ENCODE measurements at regions not wholly inside any gene's neighbourhood (a gene's known extent, or its start where the extent isn't known, plus 50 kb on each side); places are given as distances from the start of the nearest gene placed in this dataset.
A peak's percentile ranks its signal among the peaks of the same experiment; 100 is the strongest.

- DNase-seq = no peak
Measured at GRCh38 chr6:19427548-19427947, 409.6 kb upstream of the ID4 start.

DNA sequence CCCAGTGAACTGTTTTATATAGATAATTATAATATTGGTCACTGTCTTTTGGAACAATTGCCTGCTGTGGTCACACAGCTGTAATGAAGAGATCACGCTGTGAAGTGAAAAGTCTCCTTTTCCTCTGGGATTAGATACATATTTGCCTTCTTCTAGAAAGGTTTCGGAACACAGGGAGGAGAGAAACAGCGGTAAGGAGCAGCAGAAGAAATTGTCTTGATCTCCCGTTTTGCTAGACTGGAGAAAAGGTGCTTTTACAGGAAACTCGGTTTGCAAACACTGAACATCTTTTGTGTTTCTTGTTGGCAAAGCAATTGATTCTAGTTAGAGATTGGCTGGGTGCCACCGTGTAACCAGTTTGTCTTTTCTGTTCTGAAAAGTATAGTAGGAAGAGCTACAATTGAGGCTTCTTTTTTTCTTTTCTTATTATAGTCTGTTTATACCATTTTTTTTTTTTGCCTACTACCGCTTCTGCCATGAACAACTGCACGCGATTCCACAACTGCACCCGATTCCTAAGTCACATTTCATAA lies 404.1 kb upstream of the ID4 start:
- peak; percentile 46 to 70 for DNase-seq

DNA sequence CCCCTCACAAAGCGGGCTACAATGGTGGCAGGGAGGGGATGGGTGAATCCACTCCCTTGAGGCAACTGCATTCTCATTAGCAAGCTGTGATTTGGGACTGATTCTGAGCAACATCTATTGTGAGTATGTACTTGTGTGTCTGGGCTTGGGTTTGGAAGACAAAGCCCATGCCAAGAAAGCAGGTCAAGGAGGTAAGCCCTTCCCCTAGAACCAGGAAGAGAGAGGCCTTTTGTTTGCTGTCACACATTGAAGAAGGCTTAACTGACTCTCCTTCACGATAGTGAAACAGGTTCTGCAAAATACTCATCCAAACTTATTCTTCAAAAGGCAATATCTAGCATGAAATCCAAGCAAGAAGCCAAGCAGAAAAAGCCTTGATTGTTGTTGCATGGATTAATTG lies 403.1 kb upstream of the ID4 start:
- DNase-seq = no peak

DNA sequence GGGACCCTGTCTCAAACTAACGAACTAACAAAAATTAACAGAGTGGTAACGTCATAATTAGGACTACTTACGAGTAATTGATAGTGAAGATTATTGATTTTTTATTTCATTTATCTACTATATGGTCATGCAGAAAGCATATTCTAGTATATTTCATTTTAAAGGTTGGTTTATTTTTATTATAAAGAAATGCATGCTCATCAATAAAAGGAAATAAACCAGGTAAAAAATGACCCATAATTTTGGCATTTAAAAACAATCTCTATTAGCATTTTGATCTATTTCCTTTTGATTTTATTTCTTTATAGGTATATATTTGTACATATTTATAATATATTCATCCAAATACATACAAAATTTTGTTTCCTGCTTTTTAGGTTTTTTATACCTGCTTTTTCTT lies 401.4 kb upstream of the ID4 start:
- no peak for DNase-seq

- DNase-seq = no peak
Measured at GRCh38 chr6:19438566-19439353, 398.4 kb upstream of the ID4 start.

DNA sequence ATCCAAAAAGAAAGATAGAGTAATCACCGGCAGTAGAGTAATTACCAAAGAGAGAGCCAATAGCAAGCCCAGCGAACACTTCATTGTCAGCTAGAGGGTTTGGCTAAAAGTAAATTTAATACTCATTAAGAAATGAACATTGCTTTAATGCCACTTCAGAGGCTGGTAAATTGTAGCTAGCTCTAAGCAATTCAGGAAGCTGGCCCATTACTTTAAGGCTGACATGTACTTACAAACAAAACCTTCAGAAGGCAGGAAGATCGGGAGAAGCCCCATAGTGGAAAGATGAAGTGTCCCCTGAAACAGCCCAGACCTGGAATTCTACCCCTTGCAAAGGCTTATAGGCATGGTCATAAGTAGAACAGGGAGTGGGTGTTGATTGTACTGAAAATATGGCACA lies 396.6 kb upstream of the ID4 start:
- DNase-seq = no peak

GRCh38 chr6:19443411-19443810 lies 393.8 kb upstream of the ID4 start:
- no peak for DNase-seq

DNA sequence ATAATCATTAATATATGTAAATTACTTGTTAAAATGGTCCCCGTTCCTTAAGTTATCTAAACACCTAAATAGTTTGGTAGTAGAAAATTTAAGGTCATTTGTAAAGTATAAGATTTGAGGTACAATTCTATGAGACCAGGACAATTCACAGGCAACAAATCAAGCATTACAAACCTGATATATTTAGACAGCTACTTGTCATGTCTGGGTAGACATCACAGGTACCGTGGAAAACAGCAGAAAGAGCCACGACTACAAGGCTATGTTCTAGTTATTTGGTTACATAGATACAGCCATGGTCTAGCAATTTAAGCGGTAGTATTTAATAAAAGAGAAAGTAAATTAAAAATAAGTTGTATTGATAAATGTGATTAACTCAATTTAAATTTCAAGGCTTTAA lies 393.1 kb upstream of the ID4 start:
- no peak for DNase-seq

GRCh38 chr6:19444481-19444880 lies 392.7 kb upstream of the ID4 start:
- DNase-seq = no peak

GRCh38 chr6:19446570-19446969 lies 390.6 kb upstream of the ID4 start:
- DNase-seq = no peak

GRCh38 chr6:19450651-19451050 lies 386.5 kb upstream of the ID4 start:
- no peak for DNase-seq

DNA sequence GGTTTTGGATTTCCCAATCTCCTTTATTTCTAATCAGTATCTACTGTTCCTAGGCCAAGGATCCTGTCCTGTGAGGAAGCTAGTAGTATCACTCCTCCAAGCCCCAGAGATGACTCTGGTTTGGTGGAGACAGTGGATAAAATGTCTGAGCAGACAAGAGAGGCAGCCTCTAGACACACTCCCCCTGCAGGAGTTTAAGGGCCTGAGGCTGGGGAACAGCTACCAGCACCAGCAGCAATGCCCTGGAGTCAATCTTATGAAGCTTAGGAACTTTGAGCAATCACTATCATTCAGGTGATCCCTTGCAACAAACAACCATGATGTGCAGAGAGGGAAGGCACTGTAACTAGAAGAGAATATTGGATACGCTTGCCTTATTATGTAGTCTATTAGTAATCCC lies 384.7 kb upstream of the ID4 start:
- no peak for DNase-seq

DNA sequence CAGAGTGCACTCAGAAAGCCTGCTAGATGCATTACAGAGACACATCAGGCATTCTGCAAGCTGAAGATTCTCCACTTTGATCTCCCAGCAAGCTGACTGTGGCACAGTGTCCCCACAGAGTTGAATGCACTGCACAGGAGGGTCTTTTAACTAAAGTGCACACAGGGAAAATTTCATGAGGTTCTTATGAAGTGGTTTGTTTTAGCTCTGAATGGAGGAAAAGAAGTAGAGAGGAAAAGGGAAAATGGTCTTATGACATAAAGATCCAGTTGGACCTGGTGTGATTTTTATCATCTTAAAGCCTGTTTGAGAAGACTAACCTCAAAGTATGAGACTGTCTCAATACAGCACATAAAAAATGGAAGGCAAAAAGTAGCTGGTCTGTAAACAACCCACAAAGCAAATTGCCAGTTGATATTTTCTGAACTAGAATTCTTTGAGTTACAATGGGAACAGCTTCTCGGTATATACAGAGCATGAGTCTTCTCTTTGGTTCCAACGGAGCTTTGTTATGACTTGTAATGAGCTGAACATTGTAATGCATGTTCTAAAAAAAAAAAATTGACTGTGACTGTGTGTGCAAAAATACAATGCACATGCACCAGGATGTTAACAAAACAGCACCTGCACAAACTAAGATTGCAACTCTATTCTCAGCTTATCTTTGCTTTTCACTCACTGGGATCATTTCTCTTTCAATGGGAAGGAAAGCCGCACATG lies 383.0 kb upstream of the ID4 start:
- DNase-seq = peak in 1 of 2 experiments; percentile 19

GRCh38 chr6:19454721-19455392 lies 382.3 kb upstream of the ID4 start:
- no peak for DNase-seq

- DNase-seq = no peak
Measured at GRCh38 chr6:19463250-19463649, 373.9 kb upstream of the ID4 start.

GRCh38 chr6:19463925-19464324 lies 373.2 kb upstream of the ID4 start:
- DNase-seq = no peak

DNA sequence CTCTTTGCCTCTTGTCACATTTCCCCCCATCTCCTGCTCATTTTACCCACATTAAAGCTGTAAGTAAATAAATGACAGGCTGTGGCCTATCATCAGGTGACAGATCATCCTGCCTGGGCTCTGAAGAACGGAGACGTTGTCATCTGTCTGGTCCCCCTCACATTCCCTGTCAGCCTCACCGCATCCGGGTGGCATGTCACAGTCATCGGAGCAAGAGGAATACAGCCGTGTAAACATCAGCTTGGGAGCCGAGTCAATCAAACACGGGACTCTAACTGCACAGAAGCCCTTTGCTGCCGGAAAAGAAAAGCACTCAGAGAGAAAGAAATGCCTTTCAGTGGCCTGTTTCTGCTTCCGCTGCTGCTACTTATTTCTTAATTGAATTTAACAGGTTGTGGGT lies 371.9 kb upstream of the ID4 start:
- no peak for DNase-seq

DNA sequence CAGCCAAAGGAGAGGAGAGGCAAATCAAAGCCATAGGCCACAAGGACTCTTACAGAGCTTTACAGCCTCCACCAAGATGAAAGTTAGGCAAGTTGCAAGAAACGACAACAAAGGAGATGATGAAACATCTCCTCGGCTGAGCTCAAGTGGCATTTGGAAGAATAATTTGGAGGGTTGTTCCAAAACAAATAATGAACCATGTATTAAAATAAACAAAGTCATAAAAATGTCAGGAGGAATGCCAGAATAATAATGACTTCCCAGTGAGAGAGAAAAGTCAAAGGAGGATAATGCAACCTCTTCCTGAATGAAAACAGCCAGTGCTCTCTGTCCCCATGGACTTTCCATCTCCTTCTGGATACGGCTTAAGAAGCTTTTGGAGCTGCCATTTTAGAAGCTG lies 371.4 kb upstream of the ID4 start:
- DNase-seq = no peak

DNA sequence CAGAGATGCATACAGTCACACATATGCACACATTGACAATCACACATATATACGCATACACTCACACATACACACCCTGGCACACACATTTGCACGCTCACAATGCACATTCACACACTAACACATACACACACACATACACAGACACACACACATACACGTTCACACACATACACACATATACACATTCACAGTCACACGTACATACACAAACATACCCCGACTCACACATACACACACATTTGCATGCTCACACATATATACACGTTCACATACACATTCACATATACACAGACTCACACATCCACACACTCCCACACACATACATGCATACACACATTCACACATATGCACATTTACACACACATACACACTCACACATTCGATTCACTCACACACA lies 366.8 kb upstream of the ID4 start:
- DNase-seq = no peak

DNA sequence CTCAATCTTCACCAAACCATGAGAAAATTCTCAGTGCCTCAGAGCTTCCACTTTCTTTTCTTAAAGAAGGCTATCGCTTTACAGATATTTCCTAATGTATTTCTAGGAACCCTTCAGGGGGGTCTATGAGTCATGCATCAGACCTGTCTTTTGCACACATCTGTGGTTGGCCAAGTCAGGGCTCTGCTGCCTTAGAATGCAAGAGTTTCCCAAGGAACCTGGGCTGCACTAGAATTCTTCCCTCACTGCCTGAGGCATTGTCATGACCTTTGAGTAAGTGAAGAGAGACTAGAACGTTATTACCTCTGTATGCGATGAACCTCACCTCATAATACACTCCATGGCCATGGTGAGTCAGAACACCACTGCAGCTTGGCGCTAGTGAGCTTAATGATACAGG lies 365.0 kb upstream of the ID4 start:
- no peak for DNase-seq

DNA sequence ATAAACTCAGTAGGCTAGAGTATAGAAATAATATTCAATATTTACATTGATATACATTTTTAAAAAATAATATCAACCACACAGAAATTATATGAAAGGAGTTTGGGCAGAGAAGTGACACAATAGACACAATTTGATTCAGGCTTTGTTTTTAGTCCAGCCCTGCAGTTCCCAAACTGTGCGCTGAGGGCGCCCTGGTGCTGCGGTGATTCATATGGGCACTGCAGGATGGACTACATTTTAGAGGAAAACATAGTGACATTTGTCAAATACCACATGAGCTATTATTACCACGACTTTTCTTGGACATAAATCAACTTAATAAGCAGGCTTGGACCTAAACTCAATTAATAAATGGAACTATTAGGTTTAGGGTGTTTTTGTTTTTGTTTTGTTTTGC lies 364.3 kb upstream of the ID4 start:
- no peak for DNase-seq

- DNase-seq = no peak
Measured at GRCh38 chr6:19477563-19477962, 359.6 kb upstream of the ID4 start.

- no peak for DNase-seq
Measured at GRCh38 chr6:19478273-19478672, 358.9 kb upstream of the ID4 start.

- peak; percentile 52 to 54 for DNase-seq
Measured at GRCh38 chr6:19478992-19479391, 358.2 kb upstream of the ID4 start.
